Panc1 (cell line): ENCODE measurements at regions not wholly inside any gene's neighbourhood (a gene's known extent, or its start where the extent isn't known, plus 50 kb on each side); places are given as distances from the start of the nearest gene placed in this dataset.
"Not testable (repeated sequence)": the region's sequence is repeated elsewhere in the genome, so short reads cannot be mapped to it uniquely, and the experiment has no call there.

Source experiments
- ATAC-seq: fragments of 200-7000 bp; cut with Tn5 transposase; 2 replicates; pipeline ENCODE4 v1.9.1; 2020; ENCODE audit warnings: mild to moderate bottlenecking, moderate library complexity
- BruUV-seq: library from RNA; stranded (reverse); fragments of 400-500 nt; replicated peaks from 2 replicates; lab custom pipeline; 2021; lab: Mats Ljungman, UMichigan
- CTCF ChIA-PET: fragments of 300-600 bp; sonication (Branson Sonifier 250); formaldehyde crosslinking; loops from one replicate; lab custom pipeline; 2022; ENCODE audit warnings: antibody characterized with exemption; lab: Charles Lee
- POLR2A ChIA-PET: fragments of 300-600 bp; sonication (Branson Sonifier 250); formaldehyde crosslinking; loops from one replicate; lab custom pipeline; 2022; ENCODE audit warnings: antibody characterized with exemption; lab: Charles Lee
- DNase-seq: peaks from one replicate; pipeline ENCODE4 v3.0.0-alpha.2; 2010; ENCODE audit warnings: low read depth, low spot score
- H3K27ac ChIP-seq: 2 replicates; pipeline ENCODE4 v1.5.1; 2011; ENCODE audit warnings: mild to moderate bottlenecking, low read length, inconsistent platforms
- H3K27me3 ChIP-seq: fragments of 200-500 bp; sonication (Bioruptor generic); 2 replicates; pipeline ENCODE4 v1.6.0; 2014; ENCODE audit warnings: low read length, inconsistent platforms; ENCODE audit not compliant: control insufficient read depth, insufficient read depth
- H3K36me3 ChIP-seq: fragments of 200-500 bp; sonication (Bioruptor generic); 2 replicates; pipeline ENCODE4 v1.5.1; 2014; ENCODE audit warnings: inconsistent platforms, mild to moderate bottlenecking, low read length, moderate library complexity; ENCODE audit not compliant: control insufficient read depth, insufficient read depth
- H3K4me1 ChIP-seq: 2 replicates; pipeline ENCODE4 v1.5.1; 2011; ENCODE audit warnings: inconsistent platforms, mild to moderate bottlenecking, low read length, moderate library complexity; ENCODE audit not compliant: control insufficient read depth, insufficient read depth
- H3K4me3 ChIP-seq, 2 experiments: 2 replicates each; pipeline ENCODE4 v1.5.1; 2011 to 2012; ENCODE audit warnings: low read depth in 2 of 2, low read length in 2 of 2, mild to moderate bottlenecking in 2 of 2, inconsistent platforms in 1 of 2, moderate library complexity in 1 of 2
- H3K9me3 ChIP-seq: fragments of 200-500 bp; sonication (Bioruptor generic); 2 replicates; pipeline ENCODE4 v1.5.1; 2014; ENCODE audit warnings: low read depth, mild to moderate bottlenecking, inconsistent platforms, low read length, moderate library complexity; ENCODE audit not compliant: control insufficient read depth, insufficient read depth
- POLR2AphosphoS5 ChIP-seq: IDR thresholded peaks from 2 replicates; pipeline ENCODE4 v1.6.1; 2012; ENCODE audit warnings: mild to moderate bottlenecking, low read depth, low read length, moderate library complexity
- SIN3A ChIP-seq: IDR thresholded peaks from 2 replicates; pipeline ENCODE4 v1.6.1; 2012; ENCODE audit warnings: low read depth, mild to moderate bottlenecking, low read length, moderate library complexity, borderline replicate concordance; ENCODE audit not compliant: insufficient read depth
- TCF7L2 ChIP-seq: IDR thresholded peaks from 2 replicates; pipeline ENCODE4 v1.6.1; 2011; ENCODE audit warnings: mild to moderate bottlenecking, low read depth, low read length, inconsistent platforms
- in situ Hi-C: cut with HindIII; loops from 2 replicates; pipeline ENCODE4 v1.10.0; 2016; ENCODE audit warnings: low sequenced_read_pairs, low pct_unique_long_range_greater_than_20kb
- intact Hi-C: fragments of 100-400 bp; cut with micrococcal nuclease; formaldehyde crosslinking; loops from one replicate; pipeline ENCODE4 v1.10.0; 2022; ENCODE audit not compliant: unreplicated experiment
- TF ChIP-seq, protein P1 (sequence below): fragments of 450-650 bp; IDR thresholded peaks from 2 replicates; pipeline ENCODE4 v1.5.1; 2017; ENCODE audit warnings: mild to moderate bottlenecking
- TF ChIP-seq, protein P2 (sequence below), 2 experiments: IDR thresholded peaks; 2 replicates each; pipeline ENCODE4 v1.6.1; 2011 to 2012; ENCODE audit warnings: low read depth in 2 of 2, control low read depth in 1 of 2, low read length in 1 of 2, mild to moderate bottlenecking in 1 of 2, moderate library complexity in 1 of 2; ENCODE audit not compliant: insufficient read depth in 1 of 2

DNA sequence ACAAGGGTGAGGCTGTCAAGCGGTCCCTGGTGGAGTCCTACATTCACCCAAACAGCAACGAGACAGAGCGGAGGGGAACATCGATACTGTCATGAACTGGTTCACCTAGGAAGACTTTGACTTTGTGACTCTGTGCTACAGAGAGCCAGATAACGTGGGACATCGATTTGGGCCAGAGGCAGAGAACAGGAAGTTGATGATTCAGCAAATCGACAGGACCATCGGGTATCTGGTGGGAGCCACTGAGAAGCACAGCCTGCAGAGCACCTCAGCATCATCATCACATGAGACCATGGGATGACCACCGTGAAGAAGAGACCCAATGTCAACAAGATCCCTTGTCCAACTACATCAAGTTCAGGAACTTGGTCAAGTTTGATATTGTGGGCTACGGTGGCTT is 104.1 kb upstream of the DRD5 start:
- H3K36me3 ChIP-seq, H3K27me3 ChIP-seq, H3K4me1 ChIP-seq, in situ Hi-C loops, DNase-seq, intact Hi-C loops, BruUV-seq, H3K27ac ChIP-seq, CTCF ChIA-PET, POLR2A ChIA-PET, ATAC-seq, H3K4me3 ChIP-seq, H3K9me3 ChIP-seq: not testable (repeated sequence)

DNA sequence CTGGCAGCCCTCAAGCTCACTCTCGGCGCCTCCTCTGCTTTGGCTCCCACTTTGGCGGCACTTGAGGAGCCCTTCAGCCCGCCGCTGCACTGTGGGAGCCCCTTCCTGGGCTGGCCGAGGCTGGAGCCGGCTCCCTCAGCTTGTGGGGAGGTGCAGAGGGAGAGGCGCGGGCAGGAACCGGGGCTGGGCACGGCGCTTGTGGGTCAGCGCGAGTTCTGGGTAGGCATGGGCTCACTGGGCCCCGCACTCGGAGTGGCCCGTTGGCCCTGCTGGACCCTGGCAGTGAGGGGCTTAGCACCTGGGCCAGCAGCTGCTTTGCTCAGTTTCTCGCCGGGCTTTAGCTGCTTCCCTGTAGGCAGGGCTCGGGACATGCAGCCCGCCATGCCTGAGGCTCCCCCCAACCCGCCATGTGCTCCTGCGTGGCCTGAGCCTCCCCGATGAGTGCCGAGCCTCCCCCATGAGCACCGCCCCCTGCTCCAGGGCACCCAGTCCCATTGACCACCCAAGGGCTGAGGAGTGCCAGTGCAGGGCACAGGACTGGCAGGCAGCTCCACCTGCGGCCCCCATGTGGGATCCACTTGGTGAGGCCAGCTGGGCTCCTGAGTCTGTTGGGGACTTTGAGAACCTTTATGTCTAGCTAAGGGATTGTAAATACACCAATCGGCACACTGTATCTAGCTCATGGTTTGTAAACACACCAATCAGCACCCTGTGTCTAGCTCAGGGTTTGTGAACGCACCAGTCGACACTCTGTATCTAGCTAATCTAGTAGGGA is 101.5 kb upstream of the DRD5 start:
- H3K27ac ChIP-seq = no peak overlapping the region
- H3K4me3 ChIP-seq = no peak overlapping the region
- no TSS peak for BruUV-seq
- in situ Hi-C loops (no loop called here), intact Hi-C loops (no loop called here)
- TF ChIP-seq SIN3A = no peak
- TF ChIP-seq TCF7L2 = no peak
- TF ChIP-seq, protein P1, sequence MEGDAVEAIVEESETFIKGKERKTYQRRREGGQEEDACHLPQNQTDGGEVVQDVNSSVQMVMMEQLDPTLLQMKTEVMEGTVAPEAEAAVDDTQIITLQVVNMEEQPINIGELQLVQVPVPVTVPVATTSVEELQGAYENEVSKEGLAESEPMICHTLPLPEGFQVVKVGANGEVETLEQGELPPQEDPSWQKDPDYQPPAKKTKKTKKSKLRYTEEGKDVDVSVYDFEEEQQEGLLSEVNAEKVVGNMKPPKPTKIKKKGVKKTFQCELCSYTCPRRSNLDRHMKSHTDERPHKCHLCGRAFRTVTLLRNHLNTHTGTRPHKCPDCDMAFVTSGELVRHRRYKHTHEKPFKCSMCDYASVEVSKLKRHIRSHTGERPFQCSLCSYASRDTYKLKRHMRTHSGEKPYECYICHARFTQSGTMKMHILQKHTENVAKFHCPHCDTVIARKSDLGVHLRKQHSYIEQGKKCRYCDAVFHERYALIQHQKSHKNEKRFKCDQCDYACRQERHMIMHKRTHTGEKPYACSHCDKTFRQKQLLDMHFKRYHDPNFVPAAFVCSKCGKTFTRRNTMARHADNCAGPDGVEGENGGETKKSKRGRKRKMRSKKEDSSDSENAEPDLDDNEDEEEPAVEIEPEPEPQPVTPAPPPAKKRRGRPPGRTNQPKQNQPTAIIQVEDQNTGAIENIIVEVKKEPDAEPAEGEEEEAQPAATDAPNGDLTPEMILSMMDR = no peak
- TF ChIP-seq, protein P2, sequence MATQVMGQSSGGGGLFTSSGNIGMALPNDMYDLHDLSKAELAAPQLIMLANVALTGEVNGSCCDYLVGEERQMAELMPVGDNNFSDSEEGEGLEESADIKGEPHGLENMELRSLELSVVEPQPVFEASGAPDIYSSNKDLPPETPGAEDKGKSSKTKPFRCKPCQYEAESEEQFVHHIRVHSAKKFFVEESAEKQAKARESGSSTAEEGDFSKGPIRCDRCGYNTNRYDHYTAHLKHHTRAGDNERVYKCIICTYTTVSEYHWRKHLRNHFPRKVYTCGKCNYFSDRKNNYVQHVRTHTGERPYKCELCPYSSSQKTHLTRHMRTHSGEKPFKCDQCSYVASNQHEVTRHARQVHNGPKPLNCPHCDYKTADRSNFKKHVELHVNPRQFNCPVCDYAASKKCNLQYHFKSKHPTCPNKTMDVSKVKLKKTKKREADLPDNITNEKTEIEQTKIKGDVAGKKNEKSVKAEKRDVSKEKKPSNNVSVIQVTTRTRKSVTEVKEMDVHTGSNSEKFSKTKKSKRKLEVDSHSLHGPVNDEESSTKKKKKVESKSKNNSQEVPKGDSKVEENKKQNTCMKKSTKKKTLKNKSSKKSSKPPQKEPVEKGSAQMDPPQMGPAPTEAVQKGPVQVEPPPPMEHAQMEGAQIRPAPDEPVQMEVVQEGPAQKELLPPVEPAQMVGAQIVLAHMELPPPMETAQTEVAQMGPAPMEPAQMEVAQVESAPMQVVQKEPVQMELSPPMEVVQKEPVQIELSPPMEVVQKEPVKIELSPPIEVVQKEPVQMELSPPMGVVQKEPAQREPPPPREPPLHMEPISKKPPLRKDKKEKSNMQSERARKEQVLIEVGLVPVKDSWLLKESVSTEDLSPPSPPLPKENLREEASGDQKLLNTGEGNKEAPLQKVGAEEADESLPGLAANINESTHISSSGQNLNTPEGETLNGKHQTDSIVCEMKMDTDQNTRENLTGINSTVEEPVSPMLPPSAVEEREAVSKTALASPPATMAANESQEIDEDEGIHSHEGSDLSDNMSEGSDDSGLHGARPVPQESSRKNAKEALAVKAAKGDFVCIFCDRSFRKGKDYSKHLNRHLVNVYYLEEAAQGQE (IDR thresholded peaks at IDR 0.05; ENCODE audit: insufficient read depth in 1 of 2, low read depth in 2 of 2, low read length in 1 of 2) = no peak
- TF ChIP-seq POLR2AphosphoS5 = no peak
- DNase-seq (no peak), ATAC-seq (no peak)
- H3K9me3 ChIP-seq = no peaks in the 10 kb centered on the region
- no peaks in the 10 kb centered on the region for H3K36me3 ChIP-seq
- H3K27me3 ChIP-seq = no peaks in the 10 kb centered on the region
- CTCF ChIA-PET = no interaction called here
- H3K4me1 ChIP-seq = no peaks in the 10 kb centered on the region
- POLR2A ChIA-PET = no interaction called here

DNA sequence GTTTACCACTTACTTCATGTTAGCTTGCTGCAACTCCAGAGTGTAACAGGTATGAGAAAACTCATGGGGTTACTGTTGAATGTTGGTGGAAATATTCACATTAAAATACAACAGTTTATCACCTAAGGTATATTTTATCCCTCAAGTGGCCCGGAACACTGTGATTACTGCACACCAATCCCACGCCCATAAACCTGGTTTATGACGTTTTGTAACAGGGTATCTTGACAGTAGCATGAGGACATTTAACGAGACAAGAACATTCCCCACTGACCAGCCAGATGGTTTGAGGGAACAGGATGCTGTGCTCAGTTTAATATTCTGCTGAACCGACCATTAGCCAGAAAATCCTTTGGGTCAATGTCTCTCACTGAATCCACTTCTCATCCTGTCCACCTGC is 98.3 kb upstream of the DRD5 start:
- CTCF ChIA-PET, H3K4me3 ChIP-seq, DNase-seq, BruUV-seq, in situ Hi-C loops, H3K36me3 ChIP-seq, POLR2A ChIA-PET, intact Hi-C loops, H3K9me3 ChIP-seq, H3K27ac ChIP-seq, ATAC-seq, H3K27me3 ChIP-seq, H3K4me1 ChIP-seq: not testable (repeated sequence)

DNA sequence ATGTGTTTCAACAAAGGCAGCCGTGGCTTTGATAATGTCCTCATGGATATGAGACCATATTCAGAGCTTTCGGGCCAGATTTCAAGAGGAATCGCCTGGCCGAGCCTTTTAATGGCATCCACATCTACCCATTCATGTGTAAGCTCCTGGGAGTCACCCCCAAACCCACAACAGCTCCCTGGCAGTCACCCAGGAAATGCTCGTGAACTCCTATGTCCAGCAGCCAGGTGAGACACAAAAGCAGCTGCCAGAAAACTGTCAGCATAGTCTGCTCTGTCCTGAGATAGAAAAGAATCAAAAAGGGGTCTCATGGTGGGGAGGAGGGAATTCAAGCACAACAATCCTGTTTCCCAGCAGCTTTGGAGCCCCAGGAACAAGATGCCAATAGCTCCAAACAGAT is 96.4 kb upstream of the DRD5 start:
- BruUV-seq, H3K27me3 ChIP-seq, CTCF ChIA-PET, H3K4me3 ChIP-seq, DNase-seq, H3K9me3 ChIP-seq, ATAC-seq, in situ Hi-C loops, H3K36me3 ChIP-seq, H3K27ac ChIP-seq, H3K4me1 ChIP-seq, POLR2A ChIA-PET, intact Hi-C loops: not testable (repeated sequence)
